ENCODE measurements at regions not wholly inside any gene's neighbourhood (a gene's known extent, or its start where the extent isn't known, plus 50 kb on each side); places are given as distances from the start of the nearest gene placed in this dataset.

DNA sequence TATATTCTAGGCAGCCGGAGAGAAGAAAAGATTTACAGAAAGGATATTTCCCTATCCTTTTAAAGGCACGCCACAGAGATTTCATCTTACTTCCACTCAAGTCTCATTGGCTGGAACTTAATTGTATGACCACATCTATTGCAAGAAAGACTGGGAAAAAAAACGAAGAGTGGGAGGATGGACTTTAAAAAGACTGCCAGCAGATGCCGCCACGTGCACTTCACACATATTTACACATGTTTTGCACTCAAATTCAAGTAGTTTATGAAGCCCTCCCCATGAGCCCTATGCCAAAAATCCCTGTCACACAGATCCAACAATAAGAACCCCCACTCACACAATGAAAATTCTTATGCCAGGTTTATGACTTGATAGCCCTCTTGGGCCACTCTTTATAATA lies 138.5 kb upstream of the TYRP1 start:
- TF ChIP-seq, protein P1, sequence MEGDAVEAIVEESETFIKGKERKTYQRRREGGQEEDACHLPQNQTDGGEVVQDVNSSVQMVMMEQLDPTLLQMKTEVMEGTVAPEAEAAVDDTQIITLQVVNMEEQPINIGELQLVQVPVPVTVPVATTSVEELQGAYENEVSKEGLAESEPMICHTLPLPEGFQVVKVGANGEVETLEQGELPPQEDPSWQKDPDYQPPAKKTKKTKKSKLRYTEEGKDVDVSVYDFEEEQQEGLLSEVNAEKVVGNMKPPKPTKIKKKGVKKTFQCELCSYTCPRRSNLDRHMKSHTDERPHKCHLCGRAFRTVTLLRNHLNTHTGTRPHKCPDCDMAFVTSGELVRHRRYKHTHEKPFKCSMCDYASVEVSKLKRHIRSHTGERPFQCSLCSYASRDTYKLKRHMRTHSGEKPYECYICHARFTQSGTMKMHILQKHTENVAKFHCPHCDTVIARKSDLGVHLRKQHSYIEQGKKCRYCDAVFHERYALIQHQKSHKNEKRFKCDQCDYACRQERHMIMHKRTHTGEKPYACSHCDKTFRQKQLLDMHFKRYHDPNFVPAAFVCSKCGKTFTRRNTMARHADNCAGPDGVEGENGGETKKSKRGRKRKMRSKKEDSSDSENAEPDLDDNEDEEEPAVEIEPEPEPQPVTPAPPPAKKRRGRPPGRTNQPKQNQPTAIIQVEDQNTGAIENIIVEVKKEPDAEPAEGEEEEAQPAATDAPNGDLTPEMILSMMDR (IDR thresholded peaks at IDR 0.05; ENCODE audit: unreplicated experiment) = peak; percentile 31
- Mint-ChIP-seq H3K4me1 (ENCODE audit: unreplicated experiment) (peaks cover 6% of the 10 kb centered on the region), H3K27ac (ENCODE audit: unreplicated experiment) (no peak overlapping the region), H3K36me3 (ENCODE audit: low read depth, unreplicated experiment) (no peaks in the 10 kb centered on the region), H3K4me3 (ENCODE audit: unreplicated experiment) (no peak overlapping the region), H3K27me3 (ENCODE audit: unreplicated experiment) (no peaks in the 10 kb centered on the region), H3K9me3 (ENCODE audit: unreplicated experiment) (no peaks in the 10 kb centered on the region)
- peak; percentile 26 for DNase-seq (ENCODE audit: low spot score)

DNA sequence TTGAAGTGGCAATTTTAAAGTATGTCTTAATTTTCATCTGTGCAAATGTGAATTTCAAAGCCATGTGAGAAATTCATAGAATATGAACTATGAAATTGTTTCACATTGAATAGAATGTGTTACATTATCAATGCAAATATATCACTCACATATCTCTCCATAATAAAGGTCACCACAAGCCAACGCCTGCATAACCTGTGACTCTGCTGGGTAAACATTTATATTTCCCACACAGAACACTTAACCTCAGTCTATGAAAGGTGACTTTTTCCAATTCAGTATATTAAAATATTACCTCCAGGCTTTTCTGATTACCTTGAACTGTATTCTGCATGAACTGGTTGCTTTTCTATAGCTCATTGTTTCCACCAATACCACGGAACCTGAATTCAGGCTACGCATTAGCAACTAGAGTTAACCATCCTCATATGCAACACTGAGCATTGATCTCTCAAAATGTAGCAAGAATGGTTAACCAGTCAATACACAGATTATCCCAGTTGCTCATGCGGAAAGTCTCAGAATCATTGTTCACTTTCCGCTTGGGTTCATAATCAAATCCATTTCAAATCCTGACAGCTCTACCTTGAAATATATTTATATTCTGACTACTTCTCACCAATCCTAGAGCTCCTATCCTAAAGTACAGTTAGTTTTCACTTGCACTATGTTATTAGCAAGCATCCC lies 126.6 kb upstream of the TYRP1 start:
- Mint-ChIP-seq H3K4me3 (ENCODE audit: unreplicated experiment) (no peak overlapping the region), H3K27me3 (ENCODE audit: unreplicated experiment) (no peaks in the 10 kb centered on the region), H3K36me3 (ENCODE audit: low read depth, unreplicated experiment) (no peaks in the 10 kb centered on the region), H3K27ac (ENCODE audit: unreplicated experiment) (no peak overlapping the region), H3K4me1 (ENCODE audit: unreplicated experiment) (no peaks in the 10 kb centered on the region), H3K9me3 (ENCODE audit: unreplicated experiment) (no peaks in the 10 kb centered on the region)
- TF ChIP-seq, protein P1 (IDR thresholded peaks at IDR 0.05; ENCODE audit: unreplicated experiment) = no peak
- DNase-seq (ENCODE audit: low spot score) = no peak

DNA sequence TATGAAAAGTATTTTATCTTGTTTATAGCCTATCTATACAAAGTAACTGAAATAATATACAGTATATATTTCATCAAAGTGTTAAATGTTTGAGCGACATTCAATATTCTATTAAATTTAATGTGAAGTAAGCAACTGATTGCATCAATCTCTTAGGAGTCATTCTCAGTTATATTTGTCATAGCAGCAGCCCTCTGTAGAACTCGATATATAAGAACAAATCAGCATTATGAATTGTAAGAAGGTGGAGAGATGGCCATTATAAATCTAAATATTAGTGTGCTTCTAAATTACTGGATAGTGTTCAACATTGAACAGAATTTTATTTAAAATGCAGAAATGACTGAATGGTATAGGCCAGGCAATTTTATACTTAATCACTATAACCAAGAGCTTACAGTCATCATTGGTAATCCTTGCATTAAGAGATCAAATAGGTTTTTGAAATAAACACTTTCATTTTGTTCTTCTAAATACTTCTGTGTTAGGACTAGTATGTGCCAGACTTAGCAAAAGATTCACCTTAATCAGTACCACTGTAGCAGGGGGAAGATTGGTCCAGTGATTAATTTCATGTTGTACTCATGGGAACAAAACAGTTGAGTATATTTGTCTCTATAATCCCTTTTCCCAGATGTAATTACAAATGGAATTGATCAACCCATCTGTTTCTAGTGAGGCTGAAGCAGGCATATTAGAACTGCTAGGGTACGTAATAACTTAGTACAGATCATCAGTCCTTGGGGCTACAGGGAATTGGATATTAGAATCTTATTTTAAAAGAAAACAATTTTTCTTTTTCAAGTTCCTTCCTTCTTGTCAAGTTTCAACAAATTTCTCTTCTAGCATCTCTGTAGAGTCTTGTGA lies 108.3 kb upstream of the TYRP1 start:
- H3K4me3 Mint-ChIP-seq (ENCODE audit: unreplicated experiment) = no peak overlapping the region
- H3K36me3 Mint-ChIP-seq (ENCODE audit: low read depth, unreplicated experiment) = no peaks in the 10 kb centered on the region
- TF ChIP-seq, protein P1 (IDR thresholded peaks at IDR 0.05; ENCODE audit: unreplicated experiment) = no peak
- no peaks in the 10 kb centered on the region for H3K4me1 Mint-ChIP-seq (ENCODE audit: unreplicated experiment)
- no peaks in the 10 kb centered on the region for H3K9me3 Mint-ChIP-seq (ENCODE audit: unreplicated experiment)
- H3K27ac Mint-ChIP-seq (ENCODE audit: unreplicated experiment) = no peak overlapping the region
- no peak for DNase-seq (ENCODE audit: low spot score)
- no peaks in the 10 kb centered on the region for H3K27me3 Mint-ChIP-seq (ENCODE audit: unreplicated experiment)

DNA sequence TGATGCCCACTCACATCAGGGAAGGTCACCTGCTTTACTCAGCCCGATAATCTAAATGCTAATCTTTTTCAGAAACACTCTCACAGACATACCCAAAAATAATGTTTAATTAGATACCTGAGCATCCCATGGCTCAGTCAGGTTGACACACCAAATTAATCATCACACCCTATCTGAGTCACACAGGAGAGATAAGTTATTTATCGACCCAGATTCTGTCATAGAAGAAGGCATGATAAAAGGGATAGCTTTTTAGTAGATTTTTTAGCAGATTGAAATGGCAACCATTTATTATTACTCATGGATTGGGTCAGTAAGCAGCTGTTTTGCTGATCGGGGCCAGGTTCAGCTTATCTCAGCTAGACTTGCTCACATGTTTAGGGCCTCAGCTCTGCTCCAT lies 97.8 kb upstream of the TYRP1 start:
- H3K4me3 Mint-ChIP-seq (ENCODE audit: unreplicated experiment) = no peak overlapping the region
- H3K36me3 Mint-ChIP-seq (ENCODE audit: low read depth, unreplicated experiment) = no peaks in the 10 kb centered on the region
- H3K27me3 Mint-ChIP-seq (ENCODE audit: unreplicated experiment) = no peaks in the 10 kb centered on the region
- DNase-seq (ENCODE audit: low spot score) = no peak
- H3K9me3 Mint-ChIP-seq (ENCODE audit: unreplicated experiment) = no peaks in the 10 kb centered on the region
- no peaks in the 10 kb centered on the region for H3K4me1 Mint-ChIP-seq (ENCODE audit: unreplicated experiment)
- no peak overlapping the region for H3K27ac Mint-ChIP-seq (ENCODE audit: unreplicated experiment)
- TF ChIP-seq, protein P1 (IDR thresholded peaks at IDR 0.05; ENCODE audit: unreplicated experiment) = no peak
